B cell (primary cell): ENCODE measurements at regions not wholly inside any gene's neighbourhood (a gene's known extent, or its start where the extent isn't known, plus 50 kb on each side); places are given as distances from the start of the nearest gene placed in this dataset.

Source experiments
- ATAC-seq: fragments of 200-7000 bp; cut with Tn5 transposase; one replicate; pipeline ENCODE4 v1.10.0; 2021; ENCODE audit warnings: low read depth, mild to moderate bottlenecking, moderate number of reproducible peaks, moderate library complexity
- CTCF ChIA-PET: fragments of 350-600 bp; sonication (Branson Sonifier 250); formaldehyde crosslinking; loops from one replicate; lab custom pipeline; 2021; ENCODE audit warnings: antibody characterized with exemption, inconsistent platforms; lab: Charles Lee
- POLR2A ChIA-PET: fragments of 350-600 bp; sonication (Branson Sonifier 250); formaldehyde crosslinking; loops from one replicate; lab custom pipeline; 2021; ENCODE audit warnings: antibody characterized with exemption; lab: Charles Lee
- DNase-seq: peaks from one replicate; pipeline ENCODE4 v3.0.0; 2013
- H2AFZ ChIP-seq: 2 replicates; pipeline ENCODE4 v1.6.1; 2012; ENCODE audit warnings: mild to moderate bottlenecking, low read depth, low read length; ENCODE audit not compliant: insufficient read depth, poor library complexity, severe bottlenecking
- H3K27ac ChIP-seq, 2 donors: 1 replicate in 1 of 2; 2 replicates in 1 of 2; pipeline ENCODE4 v1.5.1; 2012 to 2013; ENCODE audit warnings: low read length in 2 of 2, mild to moderate bottlenecking in 2 of 2, moderate library complexity in 1 of 2
- H3K27me3 ChIP-seq, 4 experiments: fragments of 200-600 bp in 1 of 4; sonication (generic) in 1 of 4; replicated peaks in 1 of 4; 1 replicate in 2 of 4; 2 replicates in 2 of 4; pipeline versions ENCODE4 v1.6.1 to v1.7.0; 2013 to 2016; ENCODE audit warnings: low read length in 3 of 4, mild to moderate bottlenecking in 2 of 4, mixed read lengths in 1 of 4, moderate library complexity in 1 of 4; ENCODE audit not compliant: insufficient read depth in 4 of 4, control insufficient read depth in 3 of 4; ENCODE audit errors: control extremely low read depth in 1 of 4
- H3K36me3 ChIP-seq, 2 experiments: replicated peaks in 1 of 2; 1 replicate in 1 of 2; 2 replicates in 1 of 2; pipeline versions ENCODE4 v1.6.1 to v1.7.1; 2013; ENCODE audit warnings: low read length in 1 of 2; ENCODE audit not compliant: insufficient read depth in 2 of 2, control insufficient read depth in 1 of 2; ENCODE audit errors: control extremely low read depth in 1 of 2, extremely low read depth in 1 of 2
- H3K4me1 ChIP-seq, 2 donors: fragments of 200-600 bp in 1 of 2; sonication (generic) in 1 of 2; 1 replicate in 1 of 2; 2 replicates in 1 of 2; pipeline versions ENCODE4 v1.5.1 to v1.6.1; 2013 to 2017; ENCODE audit warnings: low read length in 2 of 2; ENCODE audit not compliant: control insufficient read depth in 2 of 2, insufficient read depth in 2 of 2
- H3K4me2 ChIP-seq: replicated peaks from 2 replicates; pipeline ENCODE3; 2012; ENCODE audit warnings: mild to moderate bottlenecking, low read depth, low read length; ENCODE audit not compliant: poor library complexity, severe bottlenecking
- H3K4me3 ChIP-seq, 5 experiments: fragments of 200-600 bp in 1 of 5; sonication (generic) in 1 of 5; 1 replicate in 3 of 5; 2 replicates in 2 of 5; pipeline versions ENCODE4 v1.5.1 to v1.7.0; 2011 to 2016; ENCODE audit warnings: low read length in 4 of 5, mild to moderate bottlenecking in 4 of 5, low read depth in 2 of 5, control low read depth in 1 of 5, moderate library complexity in 1 of 5; ENCODE audit not compliant: insufficient read depth in 1 of 5; ENCODE audit errors: control extremely low read depth in 1 of 5, extremely low read depth in 1 of 5
- H3K79me2 ChIP-seq: fragments of 200-600 bp; sonication (generic); one replicate; pipeline ENCODE4 v1.6.0; 2016; ENCODE audit warnings: low read length; ENCODE audit not compliant: control insufficient read depth, insufficient read depth
- H3K9ac ChIP-seq: fragments of 200-600 bp; sonication (generic); 2 replicates; pipeline ENCODE4 v1.6.1; 2017; ENCODE audit warnings: mild to moderate bottlenecking, low read length, moderate library complexity
- H3K9me3 ChIP-seq, 3 donors: one replicate each; pipeline versions ENCODE4 v1.6.1 to v1.7.1; 2013; ENCODE audit warnings: low read length in 2 of 3; ENCODE audit not compliant: control insufficient read depth in 2 of 3, insufficient read depth in 1 of 3; ENCODE audit errors: control extremely low read depth in 1 of 3
- H4K20me1 ChIP-seq: 2 replicates; pipeline ENCODE4 v1.6.0; 2012; ENCODE audit warnings: mild to moderate bottlenecking, low read length; ENCODE audit not compliant: insufficient read depth, control insufficient read depth, poor library complexity, severe bottlenecking
- H3K27ac Mint-ChIP-seq: one replicate; pipeline ENCODE4 v1.8.0; 2021; ENCODE audit warnings: mixed read lengths
- H3K27me3 Mint-ChIP-seq: one replicate; pipeline ENCODE4 v1.8.0; 2021; ENCODE audit warnings: mixed read lengths
- H3K4me1 Mint-ChIP-seq: one replicate; pipeline ENCODE4 v1.8.0; 2021; ENCODE audit warnings: mixed read lengths
- H3K4me3 Mint-ChIP-seq: one replicate; pipeline ENCODE4 v1.8.0; 2021; ENCODE audit warnings: mixed read lengths
- H3K9me3 Mint-ChIP-seq: one replicate; pipeline ENCODE4 v1.8.0; 2022; ENCODE audit warnings: mixed read lengths; ENCODE audit not compliant: insufficient read depth
- CTCF ChIP-seq: fragments of 200-600 bp; IDR thresholded peaks from one replicate; pipeline ENCODE4 v1.8.0; 2022; ENCODE audit warnings: antibody characterized with exemption, mild to moderate bottlenecking
- EZH2 ChIP-seq: IDR thresholded peaks from 2 replicates; pipeline ENCODE4 v1.6.1; 2012; ENCODE audit warnings: borderline replicate concordance, low read depth, mild to moderate bottlenecking, moderate library complexity, low read length; ENCODE audit not compliant: insufficient read depth, poor library complexity, severe bottlenecking
- WGBS: methylation state at CpG from one replicate; pipeline ENCODE4 v1.1.5; 2013; ENCODE audit warnings: missing lambda C conversion rate; ENCODE audit not compliant: insufficient coverage; 5-methylcytosine and 5-hydroxymethylcytosine counted together
- intact Hi-C: fragments of 100-400 bp; cut with micrococcal nuclease; formaldehyde crosslinking; loops from one replicate; pipeline ENCODE4 v1.10.0; 2022

- WGBS = no CpG with 5 or more reads among the region's 1 CpG
- Histone ChIP-seq H3K4me1 (no peaks in the 10 kb centered on the region), H3K79me2 (no peaks in the 10 kb centered on the region), H3K4me2 (no peak overlapping the region), H3K27me3 (no peaks in the 10 kb centered on the region), H3K27ac (no peak overlapping the region), H2AFZ (no peak overlapping the region), H3K4me3 (no peak overlapping the region), H3K9ac (no peak overlapping the region), H3K9me3 (no peaks in the 10 kb centered on the region), H3K36me3 (no peaks in the 10 kb centered on the region), H4K20me1 (no peaks in the 10 kb centered on the region)
- ATAC-seq (no peak), DNase-seq (no peak)
- intact Hi-C loops = no loop called here
- no peaks in the 10 kb centered on the region for H3K9me3 Mint-ChIP-seq
- H3K4me3 Mint-ChIP-seq = no peak overlapping the region
- H3K27me3 Mint-ChIP-seq = no peaks in the 10 kb centered on the region
- TF ChIP-seq CTCF (no peak), EZH2 (no peak)
- H3K27ac Mint-ChIP-seq = no peak overlapping the region
- no peaks in the 10 kb centered on the region for H3K4me1 Mint-ChIP-seq
- POLR2A ChIA-PET = no interaction called here
- CTCF ChIA-PET = no interaction called here
These were observed 246.2 kb upstream of the ADGRL2 start for GRCh38 chr1:81554534-81554933.

- Histone ChIP-seq H4K20me1 (no peaks in the 10 kb centered on the region), H3K4me2 (no peak overlapping the region), H3K4me1 (no peaks in the 10 kb centered on the region), H3K9me3 (no peaks in the 10 kb centered on the region), H3K36me3 (no peaks in the 10 kb centered on the region), H3K4me3 (no peak overlapping the region), H2AFZ (no peak overlapping the region), H3K27ac (no peak overlapping the region), H3K9ac (no peak overlapping the region), H3K27me3 (no peaks in the 10 kb centered on the region), H3K79me2 (no peaks in the 10 kb centered on the region)
- no peak for TF ChIP-seq EZH2
- H3K9me3 Mint-ChIP-seq = no peaks in the 10 kb centered on the region
- ChIA-PET CTCF (no interaction called here), POLR2A (no interaction called here)
- H3K4me1 Mint-ChIP-seq = no peaks in the 10 kb centered on the region
- ATAC-seq (no peak), DNase-seq (no peak)
- H3K4me3 Mint-ChIP-seq = no peak overlapping the region
- WGBS = 78% methylated on average over 1 of the region's 2 CpGs
- intact Hi-C loops = no loop called here
- no peak overlapping the region for H3K27ac Mint-ChIP-seq
- no peaks in the 10 kb centered on the region for H3K27me3 Mint-ChIP-seq
These were observed 246.6 kb upstream of the ADGRL2 start for GRCh38 chr1:81554108-81554507.
